SK-N-SH (cell line): ENCODE measurements at regions not wholly inside any gene's neighbourhood (a gene's known extent, or its start where the extent isn't known, plus 50 kb on each side); places are given as distances from the start of the nearest gene placed in this dataset.

Source experiments
- CTCF ChIA-PET: fragments of 300-600, 350-600 bp; formaldehyde crosslinking; extraction: SDS; loops from one replicate; lab custom pipeline; 2021; lab: Yijun Ruan, JAX
- POLR2A ChIA-PET: fragments of 350-600 bp; sonication (Branson Sonifier 250); formaldehyde crosslinking; extraction: SDS; loops from one replicate; lab custom pipeline; 2020; ENCODE audit warnings: antibody characterized with exemption, inconsistent platforms; lab: Yijun Ruan, JAX
- DNase-seq: peaks from one replicate; pipeline ENCODE4 v3.0.0; 2012
- H2AFZ ChIP-seq: fragments of 200-600 bp; sonication (generic); 2 replicates; pipeline ENCODE4 v1.8.1; 2016; ENCODE audit warnings: antibody characterized with exemption, mild to moderate bottlenecking, low read depth
- H3F3A ChIP-seq: fragments of 200-600 bp; sonication (generic); replicated peaks from 2 replicates; pipeline ENCODE3; 2016; ENCODE audit warnings: antibody characterized with exemption, mild to moderate bottlenecking; ENCODE audit not compliant: insufficient read depth
- H3K27ac ChIP-seq, 2 experiments: fragments of 200-500 bp in 1 of 2; fragments of 200-600 bp in 1 of 2; sonication (Bioruptor generic) in 1 of 2; sonication (generic), shearing (Covaris generic) in 1 of 2; 2 replicates each; pipeline versions ENCODE4 v1.5.1 to v1.6.1; 2014 to 2016; ENCODE audit warnings: low read depth in 2 of 2, inconsistent platforms in 1 of 2, low read length in 1 of 2, mild to moderate bottlenecking in 1 of 2, mixed read lengths in 1 of 2
- H3K27me3 ChIP-seq: fragments of 200-600 bp; sonication (generic), shearing (Covaris generic); 2 replicates; pipeline ENCODE4 v1.6.1; 2016; ENCODE audit warnings: mixed run types; ENCODE audit not compliant: insufficient read depth
- H3K36me3 ChIP-seq, 2 experiments: fragments of 200-500 bp in 1 of 2; fragments of 200-600 bp in 1 of 2; sonication (Bioruptor generic) in 1 of 2; sonication (generic) in 1 of 2; replicated peaks in 1 of 2; 2 replicates each; pipeline versions ENCODE3 to v1.5.1; 2014 to 2016; ENCODE audit warnings: low read length in 1 of 2, mild to moderate bottlenecking in 1 of 2; ENCODE audit not compliant: insufficient read depth in 2 of 2, control insufficient read depth in 1 of 2
- H3K4me1 ChIP-seq, 2 experiments: fragments of 200-500 bp in 1 of 2; fragments of 200-600 bp in 1 of 2; sonication (Bioruptor generic) in 1 of 2; sonication (generic), shearing (Covaris generic) in 1 of 2; 2 replicates each; pipeline versions ENCODE4 v1.5.1 to v1.6.1; 2014 to 2016; ENCODE audit warnings: low read depth in 1 of 2, low read length in 1 of 2, mixed run types in 1 of 2; ENCODE audit not compliant: insufficient read depth in 2 of 2, control insufficient read depth in 1 of 2
- H3K4me2 ChIP-seq: fragments of 200-600 bp; sonication (generic), shearing (Covaris generic); 2 replicates; pipeline ENCODE4 v1.6.1; 2017; ENCODE audit warnings: mixed run types
- H3K4me3 ChIP-seq, 2 experiments: fragments of 200-500 bp in 1 of 2; fragments of 200-600 bp in 1 of 2; sonication (Bioruptor generic) in 1 of 2; sonication (generic), shearing (Covaris generic) in 1 of 2; 2 replicates each; pipeline versions ENCODE4 v1.5.1 to v1.8.1; 2014 to 2016; ENCODE audit warnings: low read depth in 2 of 2, inconsistent platforms in 1 of 2, low read length in 1 of 2, mild to moderate bottlenecking in 1 of 2, mixed read lengths in 1 of 2, moderate library complexity in 1 of 2
- H3K79me2 ChIP-seq: fragments of 200-600 bp; sonication (generic); 2 replicates; pipeline ENCODE4 v1.8.1; 2017; ENCODE audit warnings: mild to moderate bottlenecking; ENCODE audit not compliant: insufficient read depth
- H3K9ac ChIP-seq: fragments of 200-600 bp; sonication (generic); 2 replicates; pipeline ENCODE4 v1.6.1; 2017; ENCODE audit warnings: mixed run types
- H3K9me2 ChIP-seq: fragments of 200-600 bp; sonication (generic); 2 replicates; pipeline ENCODE4 v1.6.1; 2017; ENCODE audit warnings: mixed run types
- H3K9me3 ChIP-seq: fragments of 200-600 bp; sonication (generic); 2 replicates; pipeline ENCODE4 v1.6.1; 2017; ENCODE audit warnings: mixed run types, mild to moderate bottlenecking, moderate library complexity
- H4K20me1 ChIP-seq: fragments of 200-600 bp; sonication (generic); 2 replicates; pipeline ENCODE4 v1.6.1; 2017; ENCODE audit warnings: mild to moderate bottlenecking, mixed run types; ENCODE audit not compliant: insufficient read depth
- CTCF ChIP-seq: fragments of 200-600 bp; sonication (generic); IDR thresholded peaks from 2 replicates; pipeline ENCODE4 v1.6.1; 2017; ENCODE audit warnings: antibody characterized with exemption, mild to moderate bottlenecking, moderate library complexity
- FOSL2 ChIP-seq: IDR thresholded peaks from 2 replicates; pipeline ENCODE4 v1.4.0; 2012; ENCODE audit warnings: low read depth, mild to moderate bottlenecking, moderate library complexity, borderline replicate concordance
- MAX ChIP-seq: IDR thresholded peaks from 2 replicates; pipeline ENCODE4 v1.4.0; 2012; ENCODE audit warnings: low read depth
- PBX3 ChIP-seq: IDR thresholded peaks from 2 replicates; pipeline ENCODE4; 2012
- REST ChIP-seq: IDR thresholded peaks from 2 replicates; pipeline ENCODE4 v1.6.1; 2012; ENCODE audit warnings: mild to moderate bottlenecking, low read depth, low read length, moderate library complexity
- SMC3 ChIP-seq: IDR thresholded peaks from 2 replicates; pipeline ENCODE4 v1.6.1; 2012; ENCODE audit warnings: low read depth, low read length, improper control_type of control experiment
- USF2 ChIP-seq: fragments of 150-350 bp; IDR thresholded peaks from 2 replicates; pipeline ENCODE4 v1.6.1; 2017; ENCODE audit warnings: antibody characterized with exemption, low read length, low read depth, borderline replicate concordance
- WGBS: methylation state at CpG from one replicate; pipeline ENCODE4 v1.1.6; 2017; ENCODE audit warnings: low lambda C conversion rate; 5-methylcytosine and 5-hydroxymethylcytosine counted together

GRCh38 chr16:86965331-86965730 lies 351.9 kb downstream of the C16orf95 start:
- Histone ChIP-seq H3K9ac (no peak overlapping the region), H3F3A (no peaks in the 10 kb centered on the region), H3K9me2 (no peaks in the 10 kb centered on the region), H3K79me2 (no peaks in the 10 kb centered on the region), H3K4me1 (0 out of 4 replicates have a peak, but pooled peaks cover 0 to 7% of the 10 kb centered on the region in 2 experiments), H2AFZ (no peak overlapping the region), H4K20me1 (no peaks in the 10 kb centered on the region), H3K27ac (no peak overlapping the region), H3K36me3 (no peaks in the 10 kb centered on the region), H3K4me3 (no peak overlapping the region), H3K4me2 (no peak overlapping the region), H3K27me3 (peaks cover 20% of the 10 kb centered on the region; the same call in 1 of the 2 replicates), H3K9me3 (no peaks in the 10 kb centered on the region)
- POLR2A ChIA-PET, result no interaction called here
- TF ChIP-seq USF2, result no peak
- TF ChIP-seq FOSL2, result no peak
- TF ChIP-seq SMC3, result no peak
- DNase-seq, result no peak
- CTCF ChIA-PET, result no interaction called here
- 35% methylated on average over 7 of the region's 12 CpGs for WGBS

GRCh38 chr16:86965840-86966550 lies 351.2 kb downstream of the C16orf95 start:
- no peaks in the 10 kb centered on the region for H3K9me2 ChIP-seq
- no peaks in the 10 kb centered on the region for H4K20me1 ChIP-seq
- no peak overlapping the region for H2AFZ ChIP-seq
- no peak for TF ChIP-seq MAX
- 0 out of 2 replicates have a peak, but pooled peaks have one; percentile 16 for TF ChIP-seq CTCF
- TF ChIP-seq REST, result no peak
- TF ChIP-seq PBX3, result no peak
- H3K9ac ChIP-seq, result no peak overlapping the region
- DNase-seq, result no peak
- POLR2A ChIA-PET, result no interaction called here
- H3K27me3 ChIP-seq, result peaks cover 20% of the 10 kb centered on the region; the same call in 1 of the 2 replicates
- no peak overlapping the region for H3K4me2 ChIP-seq
- 22% methylated on average over 12 of the region's 13 CpGs for WGBS
- H3K9me3 ChIP-seq, result no peaks in the 10 kb centered on the region
- no peak overlapping the region for H3K27ac ChIP-seq
- no peak overlapping the region for H3K4me3 ChIP-seq
- CTCF ChIA-PET, result no interaction called here
- no peaks in the 10 kb centered on the region for H3K79me2 ChIP-seq
- H3F3A ChIP-seq, result no peaks in the 10 kb centered on the region
- no peaks in the 10 kb centered on the region for H3K36me3 ChIP-seq
- H3K4me1 ChIP-seq, result 0 out of 4 replicates have a peak, but pooled peaks cover 0 to 6% of the 10 kb centered on the region in 2 experiments
